NCI-H2081 (cell line): ENCODE measurements at regions not wholly inside any gene's neighbourhood (a gene's known extent, or its start where the extent isn't known, plus 50 kb on each side); places are given as distances from the start of the nearest gene placed in this dataset.

Source experiments
- DNase-seq, 2 experiments: peaks; one replicate each; lab custom pipeline; 2025; lab: John Stamatoyannopoulos, UW

- no peak for DNase-seq
These were observed 1558.5 kb upstream of the TMEM132C start for GRCh38 chr12:126708492-126708896.

DNA sequence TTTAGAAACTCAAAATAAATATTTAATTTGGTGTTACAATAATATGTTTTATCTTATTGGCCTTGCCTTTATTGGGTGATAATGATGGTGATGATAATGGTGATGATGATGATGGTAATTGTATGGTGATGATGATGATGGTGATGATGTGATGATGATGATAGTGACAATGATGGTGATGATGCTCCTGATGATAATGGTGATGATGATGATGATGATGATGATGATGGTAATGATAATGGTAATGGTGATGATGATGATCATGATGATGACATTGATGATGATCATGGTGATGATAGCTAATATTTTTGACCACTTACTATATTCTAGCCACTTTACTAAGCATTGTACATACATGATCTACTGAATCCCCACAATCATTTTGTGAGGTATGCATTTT is 1548.6 kb upstream of the TMEM132C start:
- DNase-seq, result no peak

DNA sequence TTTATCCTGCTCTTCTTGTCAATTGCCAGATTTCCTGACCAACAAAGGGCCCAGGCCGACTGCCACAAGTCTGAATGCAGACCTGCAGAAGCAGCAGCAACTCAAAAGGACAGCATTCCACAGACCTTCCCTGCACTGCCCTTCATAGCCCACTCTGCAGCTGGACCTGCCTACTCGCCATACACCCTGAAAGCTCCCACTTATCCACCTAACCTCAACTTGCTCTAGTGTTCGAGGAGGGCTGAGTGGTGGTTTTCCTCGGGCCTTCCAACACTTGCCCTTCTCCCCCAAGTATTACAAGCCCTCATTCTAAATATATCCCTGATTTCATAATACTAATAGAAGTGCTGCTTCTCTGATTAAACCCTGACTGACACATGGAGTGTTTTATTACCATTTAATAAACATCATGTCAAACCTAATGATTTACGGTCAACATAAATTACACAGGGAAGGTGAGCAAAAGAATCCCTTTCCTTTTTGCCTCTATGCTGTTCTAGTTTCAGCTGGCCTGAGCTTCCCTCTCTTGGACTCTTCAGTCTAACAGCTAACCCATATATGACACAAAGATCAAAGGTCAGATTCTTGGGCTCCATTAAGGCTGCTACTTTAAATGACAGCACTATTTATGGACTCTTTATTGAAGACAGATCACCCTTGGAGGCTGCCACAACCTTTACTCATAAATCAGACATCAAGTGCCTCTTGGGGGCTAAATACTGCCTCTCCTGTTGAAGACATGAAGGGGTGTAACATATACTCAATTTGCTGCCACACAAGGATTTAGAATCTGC is 1546.9 kb upstream of the TMEM132C start:
- no peak for DNase-seq

GRCh38 chr12:126726481-126727217 is 1540.3 kb upstream of the TMEM132C start:
- no peak for DNase-seq

- no peak for DNase-seq
These were observed 1539.5 kb upstream of the TMEM132C start for GRCh38 chr12:126727218-126728075.

DNA sequence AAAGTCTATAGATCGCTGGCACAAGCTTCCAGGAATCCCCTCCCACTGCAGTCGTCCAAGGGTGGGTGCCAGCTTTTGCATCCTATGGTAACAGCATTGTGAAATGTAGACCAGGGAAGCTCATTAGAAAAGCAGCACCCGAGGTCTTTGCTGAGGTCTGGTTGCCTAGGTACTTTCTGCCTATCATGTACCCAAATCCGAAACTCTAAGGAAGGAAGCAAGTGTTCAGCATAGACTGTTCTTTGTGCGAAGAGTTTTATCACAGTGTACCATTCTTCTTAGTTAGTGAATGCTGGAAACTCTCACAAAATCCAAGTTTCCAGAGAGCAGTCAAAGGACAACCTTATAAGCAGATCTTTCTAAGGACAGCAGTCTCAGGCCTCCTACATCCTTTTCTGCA is 1532.7 kb upstream of the TMEM132C start:
- DNase-seq, result no peak

DNA sequence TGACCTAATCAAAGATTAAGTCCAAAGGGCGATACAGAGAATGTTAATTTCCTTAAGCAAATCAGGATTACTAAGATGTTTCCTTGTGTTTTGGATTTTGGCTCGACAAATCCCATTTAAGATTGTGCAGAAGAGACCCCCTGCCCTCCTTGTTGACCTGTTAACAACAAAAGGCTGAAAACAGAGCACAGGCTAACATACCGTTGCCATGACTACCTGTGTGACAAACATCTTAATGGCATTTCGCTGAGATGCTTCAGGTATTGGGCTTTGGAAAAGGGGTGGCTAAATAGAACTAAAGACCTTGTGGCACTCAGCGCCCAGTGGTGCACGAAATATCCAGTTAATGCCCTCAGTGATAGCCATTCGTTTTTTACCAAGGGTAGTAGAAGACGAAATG is 1532.3 kb upstream of the TMEM132C start:
- no peak for DNase-seq

DNA sequence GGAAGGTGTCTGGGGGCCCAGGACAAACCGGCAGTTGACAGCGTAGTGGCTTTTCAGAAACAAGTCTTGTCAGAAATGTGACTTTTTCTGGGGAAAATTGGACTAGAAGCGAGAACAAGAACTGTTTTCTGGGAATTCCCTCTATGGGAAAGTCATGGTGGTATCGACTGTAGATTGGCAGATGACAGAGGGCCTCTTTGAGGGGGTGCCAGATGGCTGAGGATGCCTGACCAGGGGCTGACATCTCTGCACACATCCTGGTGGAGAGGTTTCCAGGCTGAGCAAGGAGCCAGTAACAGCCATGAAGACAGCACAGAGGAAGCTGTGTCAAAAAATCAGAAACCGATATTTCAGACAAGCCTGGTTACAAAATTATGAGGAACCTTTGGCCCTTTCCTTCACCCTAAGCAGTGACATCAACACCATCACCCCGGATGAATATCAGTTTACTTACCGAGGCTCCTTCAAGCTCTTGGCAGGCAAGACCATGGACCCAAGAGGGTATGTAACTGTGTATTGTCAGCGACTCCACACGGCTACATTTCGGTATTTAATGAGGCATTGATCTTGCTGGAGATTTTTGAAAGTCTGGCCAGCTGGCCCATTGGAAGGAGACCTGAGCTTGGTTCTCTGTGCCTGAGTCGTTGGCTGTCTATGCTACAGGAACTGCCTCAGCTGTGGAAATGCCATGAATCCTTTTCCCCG is 1525.3 kb upstream of the TMEM132C start:
- DNase-seq, result no peak

DNA sequence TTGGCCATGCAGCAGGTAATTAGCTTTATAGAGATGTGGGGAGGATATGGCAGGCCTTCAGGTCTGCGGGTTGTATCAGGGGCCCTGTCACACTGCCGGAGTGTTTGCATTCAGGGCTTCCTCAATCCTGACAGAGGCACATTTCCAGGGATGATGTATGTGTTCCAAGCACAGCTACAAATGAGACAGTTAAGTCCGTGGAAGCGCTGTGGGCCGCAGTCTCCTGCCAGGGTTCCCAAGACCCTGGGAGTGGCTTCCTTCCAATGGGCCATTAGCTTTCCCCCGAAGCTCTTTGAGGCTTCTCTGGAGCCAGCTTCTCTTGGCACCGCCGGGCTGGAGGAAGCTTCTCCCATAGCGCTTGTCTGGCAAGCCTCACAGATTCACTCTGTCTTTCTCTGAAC is 1524.7 kb upstream of the TMEM132C start:
- DNase-seq, result no peak

- peak; percentile 3 to 33 for DNase-seq
These were observed 1519.3 kb upstream of the TMEM132C start for GRCh38 chr12:126747530-126748149.

DNA sequence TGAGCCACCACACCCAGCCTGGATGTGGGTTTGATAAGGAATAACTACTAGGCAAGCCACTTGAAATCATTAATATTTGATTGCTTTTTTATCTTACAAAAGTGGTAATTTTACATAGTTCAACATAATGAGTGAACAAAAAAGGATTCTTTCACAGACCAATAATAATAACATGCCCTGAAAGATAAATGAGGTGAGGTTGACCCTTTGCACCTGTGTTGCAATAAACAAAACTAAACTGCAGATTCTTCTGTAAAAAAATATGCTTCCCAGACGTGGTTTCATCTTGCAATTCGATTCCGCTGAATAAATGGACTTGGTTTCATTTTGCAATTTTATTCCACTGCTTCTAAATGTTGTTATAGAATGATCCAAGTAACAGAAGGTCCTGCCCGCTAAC is 1514.9 kb upstream of the TMEM132C start:
- no peak for DNase-seq

DNA sequence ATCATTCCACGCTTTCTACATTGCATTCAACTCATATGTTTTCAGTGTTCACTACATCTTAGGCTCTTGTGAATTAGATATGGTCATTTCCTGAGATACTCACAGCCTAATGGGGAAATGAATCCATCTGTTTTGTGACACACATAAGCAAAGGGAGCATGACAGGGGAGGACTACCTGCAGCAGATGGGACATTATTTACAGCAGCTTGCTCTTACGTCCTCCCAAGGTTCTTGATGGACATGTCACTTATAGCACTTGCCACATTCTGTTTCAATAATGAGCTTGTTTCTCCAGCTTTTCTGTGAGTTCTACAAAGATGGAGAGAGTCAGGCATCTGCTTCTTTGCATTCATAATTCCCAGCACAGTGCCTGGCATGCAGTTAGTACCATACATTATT is 1509.6 kb upstream of the TMEM132C start:
- DNase-seq, result no peak

- no peak for DNase-seq
These were observed 1506.9 kb upstream of the TMEM132C start for GRCh38 chr12:126760092-126760491.

DNA sequence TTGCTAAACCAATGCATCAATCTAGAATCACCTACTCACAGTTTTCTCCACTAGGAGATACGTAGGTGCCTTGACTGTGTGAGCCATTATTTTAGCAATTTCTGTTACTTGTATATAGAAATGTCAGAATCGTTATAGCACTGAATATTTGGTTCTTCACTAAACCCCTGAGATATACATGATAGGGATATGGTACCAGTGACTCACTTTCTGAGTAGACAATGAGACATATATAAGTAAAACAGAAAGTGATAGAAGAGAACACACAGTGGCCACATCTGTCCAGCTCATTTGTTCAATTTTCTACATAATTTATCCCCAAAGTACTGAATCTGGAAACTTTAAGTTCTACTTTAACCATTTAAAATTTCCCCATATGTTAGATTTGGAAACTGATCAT is 1505.5 kb upstream of the TMEM132C start:
- DNase-seq, result no peak

GRCh38 chr12:126762150-126762549 is 1504.8 kb upstream of the TMEM132C start:
- no peak for DNase-seq

- DNase-seq, result no peak
These were observed 1503.6 kb upstream of the TMEM132C start for GRCh38 chr12:126763359-126763758.

- DNase-seq, result no peak
These were observed 1499.6 kb upstream of the TMEM132C start for GRCh38 chr12:126767334-126767733.

- DNase-seq, result no peak
These were observed 1498.5 kb upstream of the TMEM132C start for GRCh38 chr12:126768517-126768916.

DNA sequence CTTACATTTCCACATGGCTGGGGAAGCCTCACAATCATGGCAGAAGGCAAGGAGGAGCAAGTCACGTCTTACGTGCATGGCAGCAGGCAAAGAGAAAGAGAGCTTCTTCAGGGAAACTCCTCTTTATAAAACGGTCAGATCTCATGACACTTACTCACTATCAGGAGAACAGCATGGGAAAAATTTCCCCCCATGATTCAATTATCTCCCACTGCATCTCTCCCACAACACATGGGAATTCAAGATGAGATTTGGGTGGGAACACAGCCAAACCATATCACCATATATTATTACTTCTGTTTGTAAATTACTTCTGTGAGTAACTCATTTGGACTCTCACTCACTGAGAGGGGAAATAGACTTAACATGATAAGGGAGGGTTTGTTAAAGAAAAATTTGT is 1496.8 kb upstream of the TMEM132C start:
- DNase-seq, result no peak

- DNase-seq, result no peak
These were observed 1494.7 kb upstream of the TMEM132C start for GRCh38 chr12:126772171-126772864.

DNA sequence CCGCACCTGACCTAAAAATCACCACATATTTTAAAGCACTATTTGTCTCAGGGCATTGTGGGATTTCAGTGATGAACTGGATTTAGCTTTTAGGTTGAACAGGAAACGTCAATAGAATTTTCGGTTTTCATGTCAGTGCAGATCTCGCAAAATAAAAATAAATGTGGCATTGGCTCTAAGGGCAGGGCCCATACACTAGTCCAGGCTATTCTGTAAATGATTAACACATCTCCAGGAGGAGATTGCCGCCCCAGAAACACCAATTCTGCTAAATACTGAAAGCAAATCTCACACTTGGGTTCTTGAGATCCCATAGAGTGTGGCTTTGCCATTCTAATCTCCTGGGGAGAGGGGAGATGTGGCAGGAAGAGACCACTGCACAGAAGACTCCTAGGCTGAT is 1494.0 kb upstream of the TMEM132C start:
- DNase-seq, result no peak
